A673 (cell line): ENCODE measurements at regions not wholly inside any gene's neighbourhood (a gene's known extent, or its start where the extent isn't known, plus 50 kb on each side); places are given as distances from the start of the nearest gene placed in this dataset.

Experiments
- BruUV-seq: library from RNA; stranded (reverse); fragments of 400-500 nt; replicated peaks from 2 replicates; lab custom pipeline; 2021; lab: Mats Ljungman, UMichigan
- CTCF ChIA-PET: fragments of 300-600 bp; sonication (Branson Sonifier 250); formaldehyde crosslinking; loops from one replicate; lab custom pipeline; 2022; ENCODE audit warnings: antibody characterized with exemption; lab: Charles Lee
- POLR2A ChIA-PET: fragments of 300-600 bp; sonication (Branson Sonifier 250); formaldehyde crosslinking; loops from one replicate; lab custom pipeline; 2022; ENCODE audit warnings: antibody characterized with exemption; ENCODE audit not compliant: low non-redundant PET; lab: Charles Lee
- DNase-seq: peaks from one replicate; pipeline ENCODE4 v3.0.0-alpha.2; 2015; ENCODE audit warnings: low spot score
- H3K27ac ChIP-seq: fragments of 200-600 bp; sonication (generic); 2 replicates; pipeline ENCODE4 v1.5.1; 2016; ENCODE audit warnings: mixed run types, low read depth, mild to moderate bottlenecking, mixed read lengths, antibody characterized with exemption, low read length; ENCODE audit not compliant: poor library complexity, severe bottlenecking
- H3K27me3 ChIP-seq: fragments of 200-600 bp; sonication (generic); replicated peaks from 2 replicates; pipeline ENCODE4 v1.6.1; 2017; ENCODE audit warnings: mixed run types, low read depth, mild to moderate bottlenecking, mixed read lengths, antibody characterized with exemption, low read length; ENCODE audit not compliant: insufficient read depth, poor library complexity
- H3K36me3 ChIP-seq: fragments of 200-600 bp; sonication (generic); 2 replicates; pipeline ENCODE4 v1.6.1; 2016; ENCODE audit warnings: mixed run types, mild to moderate bottlenecking, mixed read lengths, antibody characterized with exemption, low read length; ENCODE audit not compliant: insufficient read depth, poor library complexity, severe bottlenecking
- H3K4me1 ChIP-seq: fragments of 200-600 bp; sonication (generic); 2 replicates; pipeline ENCODE4 v1.6.1; 2017; ENCODE audit warnings: mixed run types, mild to moderate bottlenecking, mixed read lengths, antibody characterized with exemption, low read length; ENCODE audit not compliant: insufficient read depth, poor library complexity, severe bottlenecking
- H3K4me3 ChIP-seq: fragments of 200-600 bp; sonication (generic); 2 replicates; pipeline ENCODE4 v1.5.1; 2016; ENCODE audit warnings: low read depth, mixed run types, mild to moderate bottlenecking, mixed read lengths, low read length; ENCODE audit not compliant: poor library complexity, severe bottlenecking
- H3K9me3 ChIP-seq: fragments of 200-600 bp; sonication (generic); 2 replicates; pipeline ENCODE4 v1.6.1; 2016; ENCODE audit warnings: mixed run types, low read depth, mild to moderate bottlenecking, mixed read lengths, antibody characterized with exemption, low read length; ENCODE audit not compliant: poor library complexity, severe bottlenecking
- EZH2 ChIP-seq: fragments of 200-600 bp; sonication (generic); IDR thresholded peaks from 2 replicates; pipeline ENCODE4 v1.6.1; 2017; ENCODE audit warnings: borderline replicate concordance, low read depth, mild to moderate bottlenecking, mixed read lengths, antibody characterized with exemption, low read length; ENCODE audit not compliant: poor library complexity, severe bottlenecking
- intact Hi-C: fragments of 100-400 bp; cut with micrococcal nuclease; formaldehyde crosslinking; loops from one replicate; pipeline ENCODE4 v1.10.0; 2022; ENCODE audit not compliant: unreplicated experiment
- TF ChIP-seq, protein P1 (sequence below): fragments of 300-800, 200-600 bp; sonication (generic); conservative IDR thresholded peaks from 2 replicates; pipeline ENCODE4 v1.5.1; 2017; ENCODE audit warnings: low read depth, mild to moderate bottlenecking, antibody characterized with exemption, low read length, moderate library complexity, mixed read lengths

DNA sequence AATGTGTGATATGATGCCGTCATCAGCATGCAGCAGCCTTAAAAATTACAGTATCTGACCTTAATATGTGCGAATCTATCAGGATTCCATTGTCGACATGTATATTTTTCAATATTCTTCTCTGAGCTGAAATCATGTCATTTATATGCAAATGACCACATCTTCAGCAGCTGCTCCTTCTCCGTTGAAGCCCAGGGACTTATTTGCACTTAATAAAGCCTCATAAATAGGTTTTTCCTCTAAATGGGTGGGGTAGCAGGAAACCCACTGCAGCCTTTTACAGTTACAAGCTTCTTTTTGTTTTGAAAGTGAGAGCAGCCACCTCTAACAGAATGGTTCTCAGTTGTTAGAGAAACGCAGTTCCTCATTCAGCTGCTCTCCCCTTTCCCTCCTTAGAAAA is 178.8 kb upstream of the ZNF644 start:
- DNase-seq = no peak
- Histone ChIP-seq H3K36me3 (no peaks in the 10 kb centered on the region), H3K4me3 (no peak overlapping the region), H3K27me3 (no peaks in the 10 kb centered on the region), H3K27ac (no peak overlapping the region), H3K4me1 (no peaks in the 10 kb centered on the region), H3K9me3 (no peaks in the 10 kb centered on the region)
- no peak for TF ChIP-seq EZH2
- TF ChIP-seq, protein P1, sequence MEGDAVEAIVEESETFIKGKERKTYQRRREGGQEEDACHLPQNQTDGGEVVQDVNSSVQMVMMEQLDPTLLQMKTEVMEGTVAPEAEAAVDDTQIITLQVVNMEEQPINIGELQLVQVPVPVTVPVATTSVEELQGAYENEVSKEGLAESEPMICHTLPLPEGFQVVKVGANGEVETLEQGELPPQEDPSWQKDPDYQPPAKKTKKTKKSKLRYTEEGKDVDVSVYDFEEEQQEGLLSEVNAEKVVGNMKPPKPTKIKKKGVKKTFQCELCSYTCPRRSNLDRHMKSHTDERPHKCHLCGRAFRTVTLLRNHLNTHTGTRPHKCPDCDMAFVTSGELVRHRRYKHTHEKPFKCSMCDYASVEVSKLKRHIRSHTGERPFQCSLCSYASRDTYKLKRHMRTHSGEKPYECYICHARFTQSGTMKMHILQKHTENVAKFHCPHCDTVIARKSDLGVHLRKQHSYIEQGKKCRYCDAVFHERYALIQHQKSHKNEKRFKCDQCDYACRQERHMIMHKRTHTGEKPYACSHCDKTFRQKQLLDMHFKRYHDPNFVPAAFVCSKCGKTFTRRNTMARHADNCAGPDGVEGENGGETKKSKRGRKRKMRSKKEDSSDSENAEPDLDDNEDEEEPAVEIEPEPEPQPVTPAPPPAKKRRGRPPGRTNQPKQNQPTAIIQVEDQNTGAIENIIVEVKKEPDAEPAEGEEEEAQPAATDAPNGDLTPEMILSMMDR = no peak
- intact Hi-C loops = no loop called here
- POLR2A ChIA-PET = no interaction called here
- CTCF ChIA-PET = no interaction called here
- no TSS peak for BruUV-seq

DNA sequence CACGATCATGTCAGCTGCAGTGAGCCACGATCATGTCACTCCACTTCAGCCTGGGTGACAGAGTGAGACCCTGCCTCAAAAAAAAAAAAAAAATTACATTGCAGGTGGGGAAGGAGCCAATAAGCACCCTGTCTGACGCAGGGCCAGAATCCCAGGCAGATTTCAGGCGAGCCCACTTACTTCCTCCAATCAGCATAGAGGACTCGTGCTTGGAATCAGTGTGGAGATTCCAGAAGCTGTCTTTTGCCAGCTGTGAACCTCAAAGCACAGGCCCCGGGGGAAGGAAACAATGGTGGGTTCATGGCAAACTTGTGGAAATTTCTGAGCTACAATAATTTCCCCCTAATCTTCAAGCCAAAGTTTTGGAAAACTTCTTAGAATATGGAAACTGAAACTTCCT is 178.2 kb upstream of the ZNF644 start:
- Histone ChIP-seq H3K27me3 (no peaks in the 10 kb centered on the region), H3K36me3 (no peaks in the 10 kb centered on the region), H3K9me3 (no peaks in the 10 kb centered on the region), H3K4me3 (no peak overlapping the region), H3K4me1 (no peaks in the 10 kb centered on the region), H3K27ac (no peak overlapping the region)
- intact Hi-C loops = no loop called here
- TF ChIP-seq, protein P1 = no peak
- no peak for TF ChIP-seq EZH2
- ChIA-PET POLR2A (no interaction called here), CTCF (no interaction called here)
- DNase-seq = no peak
- BruUV-seq = no TSS peak

DNA sequence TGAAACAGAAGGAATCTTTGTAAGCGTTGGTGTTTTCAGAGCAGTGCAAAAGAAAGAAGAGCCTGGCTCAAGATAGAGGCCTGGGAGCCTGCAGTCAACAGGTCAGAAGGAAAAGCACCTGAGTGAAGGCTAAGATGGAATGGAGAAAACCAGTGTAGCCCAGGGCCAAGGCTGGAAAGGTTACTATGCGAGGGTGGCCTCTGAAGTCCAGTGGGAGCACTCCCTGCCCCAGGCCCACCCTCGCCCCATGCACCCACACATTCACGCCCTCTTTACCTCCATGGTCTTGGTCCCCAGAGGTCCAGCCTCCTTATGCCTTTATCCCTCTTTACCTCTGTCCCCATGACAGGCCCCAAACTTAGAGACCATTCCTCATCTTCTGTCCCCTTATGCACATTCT is 169.2 kb upstream of the ZNF644 start:
- CTCF ChIA-PET = no interaction called here

More for the DNA sequence above, 169.2 kb upstream of the ZNF644 start:
- no peak overlapping the region for H3K4me3 ChIP-seq
- no peaks in the 10 kb centered on the region for H3K9me3 ChIP-seq
- H3K36me3 ChIP-seq = no peaks in the 10 kb centered on the region
- no TSS peak for BruUV-seq
- no peak for TF ChIP-seq EZH2
- TF ChIP-seq, protein P1 = no peak
- intact Hi-C loops = no loop called here
- POLR2A ChIA-PET = no interaction called here
- DNase-seq = no peak
- H3K27ac ChIP-seq = no peak overlapping the region
- H3K4me1 ChIP-seq = no peaks in the 10 kb centered on the region
- H3K27me3 ChIP-seq = no peaks in the 10 kb centered on the region
